AG10803 (cell line): ENCODE measurements at regions not wholly inside any gene's neighbourhood (a gene's known extent, or its start where the extent isn't known, plus 50 kb on each side); places are given as distances from the start of the nearest gene placed in this dataset.

Experiments used
- DNase-seq: peaks from one replicate; pipeline ENCODE4 v3.0.0; 2010; ENCODE audit warnings: low read depth
- H3K4me3 ChIP-seq: 2 replicates; pipeline ENCODE4 v1.5.1; 2011; ENCODE audit warnings: mild to moderate bottlenecking, low read length, control low read depth
- TF ChIP-seq, protein P1 (sequence below): conservative IDR thresholded peaks from 2 replicates; pipeline ENCODE4 v1.5.1; 2011; ENCODE audit warnings: mild to moderate bottlenecking, low read length, control low read depth, inconsistent platforms

DNA sequence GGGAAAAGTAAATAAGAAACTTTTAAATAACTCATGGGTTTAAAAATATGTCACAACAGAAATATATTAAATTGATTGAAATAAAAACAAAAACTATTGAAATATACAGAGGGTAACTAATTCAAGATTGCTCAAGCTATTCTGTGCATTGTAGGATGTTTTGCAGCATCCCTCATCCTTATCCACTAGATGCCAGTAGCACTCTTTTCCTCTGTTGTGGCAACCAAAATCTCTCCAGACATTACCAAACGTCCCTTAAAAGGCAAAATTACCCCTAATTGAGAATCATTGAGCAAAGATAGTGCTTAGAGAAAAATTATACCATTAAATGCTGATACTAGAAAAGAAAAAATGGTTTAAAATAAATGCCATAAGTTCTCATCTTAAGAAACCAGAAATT lies 682.6 kb downstream of the RWDD3 start:
- peak; percentile 13 for DNase-seq

DNA sequence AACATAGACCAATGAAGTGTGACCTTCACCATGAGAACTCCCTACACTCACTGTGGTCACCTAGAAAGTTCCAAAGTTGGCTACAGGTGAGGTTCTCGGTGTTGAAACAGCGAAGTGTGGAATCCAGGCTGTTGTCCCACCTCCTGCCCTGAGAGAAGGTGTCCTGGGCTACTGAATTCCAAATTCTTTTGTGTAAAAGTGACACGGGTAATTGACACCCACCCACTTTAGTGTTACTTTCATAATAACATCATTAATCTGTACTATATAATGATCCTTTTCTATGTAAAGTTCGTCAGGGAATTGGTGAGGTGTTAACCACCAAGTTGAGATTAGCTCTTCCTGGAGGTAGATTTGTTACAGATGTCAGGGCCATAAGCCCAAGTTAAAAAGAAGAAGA lies 690.7 kb downstream of the RWDD3 start:
- no peak overlapping the region for H3K4me3 ChIP-seq
- TF ChIP-seq, protein P1, sequence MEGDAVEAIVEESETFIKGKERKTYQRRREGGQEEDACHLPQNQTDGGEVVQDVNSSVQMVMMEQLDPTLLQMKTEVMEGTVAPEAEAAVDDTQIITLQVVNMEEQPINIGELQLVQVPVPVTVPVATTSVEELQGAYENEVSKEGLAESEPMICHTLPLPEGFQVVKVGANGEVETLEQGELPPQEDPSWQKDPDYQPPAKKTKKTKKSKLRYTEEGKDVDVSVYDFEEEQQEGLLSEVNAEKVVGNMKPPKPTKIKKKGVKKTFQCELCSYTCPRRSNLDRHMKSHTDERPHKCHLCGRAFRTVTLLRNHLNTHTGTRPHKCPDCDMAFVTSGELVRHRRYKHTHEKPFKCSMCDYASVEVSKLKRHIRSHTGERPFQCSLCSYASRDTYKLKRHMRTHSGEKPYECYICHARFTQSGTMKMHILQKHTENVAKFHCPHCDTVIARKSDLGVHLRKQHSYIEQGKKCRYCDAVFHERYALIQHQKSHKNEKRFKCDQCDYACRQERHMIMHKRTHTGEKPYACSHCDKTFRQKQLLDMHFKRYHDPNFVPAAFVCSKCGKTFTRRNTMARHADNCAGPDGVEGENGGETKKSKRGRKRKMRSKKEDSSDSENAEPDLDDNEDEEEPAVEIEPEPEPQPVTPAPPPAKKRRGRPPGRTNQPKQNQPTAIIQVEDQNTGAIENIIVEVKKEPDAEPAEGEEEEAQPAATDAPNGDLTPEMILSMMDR, result no peak
- DNase-seq, result no peak

More for the DNA sequence above, 682.6 kb downstream of the RWDD3 start:
- H3K4me3 ChIP-seq, result no peak overlapping the region
- TF ChIP-seq, protein P1, result peak; percentile 63

DNA sequence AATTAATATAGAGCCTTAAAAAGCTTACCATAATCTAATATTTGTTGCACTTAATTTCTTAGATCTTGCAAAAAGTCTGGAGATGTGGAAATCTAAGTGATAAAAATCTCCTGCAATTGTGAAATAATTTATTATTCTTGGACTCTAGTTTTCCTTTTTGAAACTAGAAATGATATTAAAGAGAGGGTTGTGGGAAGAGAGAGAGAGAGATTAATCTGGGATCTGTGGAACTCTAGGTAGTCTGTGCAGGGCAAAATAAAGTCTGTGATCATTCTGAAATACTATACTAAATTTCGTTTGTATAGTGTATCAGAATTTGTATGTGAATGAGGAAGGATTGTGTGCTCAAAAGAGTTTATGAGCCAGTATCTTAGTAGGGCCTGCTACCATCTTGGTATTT lies 692.3 kb downstream of the RWDD3 start:
- H3K4me3 ChIP-seq, result no peak overlapping the region
- DNase-seq, result no peak
- TF ChIP-seq, protein P1, result no peak

DNA sequence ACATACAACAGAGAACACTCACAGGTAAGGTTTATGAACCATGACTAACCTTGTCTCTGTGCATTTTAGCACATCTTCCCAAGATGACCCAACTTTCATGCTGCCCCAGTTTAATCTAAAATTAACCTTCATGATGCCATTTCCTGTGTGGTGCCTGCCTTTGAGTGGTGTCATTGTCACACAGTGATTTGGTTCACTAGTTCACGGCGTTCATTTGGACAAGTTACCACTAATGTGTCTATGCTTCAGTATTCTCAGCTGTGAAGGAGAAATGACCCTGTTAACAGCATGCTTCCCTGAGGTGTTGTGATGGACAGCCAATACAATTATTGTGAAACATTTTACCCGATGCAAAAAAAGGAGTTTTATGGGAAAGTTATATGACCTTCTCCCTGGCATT lies 693.1 kb downstream of the RWDD3 start:
- TF ChIP-seq, protein P1, result no peak
- no peak for DNase-seq
- H3K4me3 ChIP-seq, result no peak overlapping the region

DNA sequence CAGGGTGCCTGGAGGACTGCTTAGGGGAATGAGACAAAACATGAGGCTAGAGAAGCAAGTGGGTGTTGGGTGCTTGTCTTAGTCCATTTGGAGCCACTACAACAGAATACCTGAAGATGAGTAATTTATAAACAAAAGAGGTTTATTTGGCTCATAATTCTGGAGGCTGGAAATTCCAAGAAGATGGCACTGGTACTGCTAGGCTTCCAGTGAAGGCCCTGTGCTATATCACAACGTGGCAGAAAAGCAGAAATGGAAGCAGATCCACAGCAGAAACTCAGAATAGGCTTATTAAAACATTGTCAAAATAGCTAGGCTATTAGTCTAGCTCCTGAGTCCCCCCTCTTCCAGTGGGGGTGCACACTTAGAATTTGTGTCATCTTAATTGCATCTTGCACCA lies 701.7 kb downstream of the RWDD3 start:
- TF ChIP-seq, protein P1, result no peak
- no peak for DNase-seq
- H3K4me3 ChIP-seq, result no peak overlapping the region

DNA sequence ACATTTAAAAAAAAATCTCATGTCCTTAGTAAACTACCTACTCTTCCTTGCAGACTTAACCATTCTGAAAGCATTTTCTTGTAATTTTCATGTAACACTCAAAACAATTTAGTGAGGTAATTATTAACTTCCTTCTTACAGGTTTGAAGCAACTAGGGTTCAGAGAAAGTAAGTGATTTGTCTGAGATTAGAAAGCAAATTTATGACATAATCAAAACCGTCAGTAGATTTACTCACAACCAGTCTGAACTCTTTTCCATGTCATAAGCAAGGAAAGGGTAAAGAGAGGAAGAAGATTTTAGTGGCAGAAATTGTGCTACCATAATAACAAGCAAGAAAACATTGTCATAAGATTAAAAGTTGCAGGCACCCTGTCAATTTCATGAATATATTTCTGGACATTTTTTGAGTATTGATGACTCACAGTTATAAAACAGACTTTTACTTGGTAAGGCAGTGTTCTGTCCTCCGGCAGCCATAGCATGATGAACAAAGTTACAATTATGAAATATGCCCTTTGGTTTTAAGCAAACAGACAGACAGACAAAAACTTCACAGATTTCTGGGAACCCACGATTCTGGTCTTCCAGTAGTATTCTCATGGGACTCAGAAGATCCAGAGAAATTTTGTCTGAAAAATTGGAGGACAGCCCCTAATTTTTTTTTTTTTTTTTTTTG lies 707.2 kb downstream of the RWDD3 start:
- TF ChIP-seq, protein P1, result no peak
- no peak for DNase-seq
- no peak overlapping the region for H3K4me3 ChIP-seq

DNA sequence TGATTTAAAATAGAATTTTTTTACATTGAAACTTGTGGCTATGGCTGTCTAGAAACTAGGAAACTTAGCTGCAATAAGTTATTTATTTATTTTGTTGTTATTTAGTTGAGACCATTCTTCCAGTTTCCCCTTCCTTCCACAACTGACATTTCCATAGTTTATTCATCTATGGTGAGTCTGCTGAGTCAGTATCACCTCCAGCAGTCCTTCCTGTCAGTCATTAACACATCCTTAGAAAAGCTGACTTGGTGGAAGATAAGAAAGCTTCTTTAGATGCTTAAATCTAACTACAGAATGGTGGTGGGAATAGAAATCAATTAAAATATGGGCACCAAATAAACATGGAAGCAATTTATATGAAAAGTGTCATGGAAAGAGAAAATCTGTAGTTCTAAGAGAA lies 714.0 kb downstream of the RWDD3 start:
- TF ChIP-seq, protein P1, result no peak
- no peak overlapping the region for H3K4me3 ChIP-seq
- no peak for DNase-seq
